Left kidney (tissue), 1 donor: ENCODE measurements at regions not wholly inside any gene's neighbourhood (a gene's known extent, or its start where the extent isn't known, plus 50 kb on each side); places are given as distances from the start of the nearest gene placed in this dataset.

Source experiments
- DNase-seq: peaks from one replicate; pipeline ENCODE4 v3.0.0-alpha.2; 2013

DNA sequence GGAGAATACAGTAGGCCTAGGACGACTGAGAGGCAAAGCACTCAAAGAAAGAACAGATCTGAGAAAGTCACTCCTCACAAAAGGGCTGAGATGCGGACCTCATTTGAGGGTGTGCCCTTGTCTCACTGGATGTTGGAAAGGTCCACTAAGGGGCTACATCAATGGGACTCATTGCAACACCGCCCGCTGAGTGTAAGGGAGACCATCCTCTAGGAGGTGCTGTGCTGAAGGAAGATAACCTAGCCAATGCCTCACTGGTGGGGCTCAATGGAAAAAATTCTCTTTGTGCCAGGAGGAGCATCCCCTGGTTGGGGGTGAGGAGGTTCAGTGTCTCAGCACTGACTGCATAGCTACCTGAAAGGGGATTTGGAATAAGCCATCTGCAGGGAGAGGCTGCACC is 758.7 kb upstream of the CELF2 start:
- DNase-seq, result no peak

DNA sequence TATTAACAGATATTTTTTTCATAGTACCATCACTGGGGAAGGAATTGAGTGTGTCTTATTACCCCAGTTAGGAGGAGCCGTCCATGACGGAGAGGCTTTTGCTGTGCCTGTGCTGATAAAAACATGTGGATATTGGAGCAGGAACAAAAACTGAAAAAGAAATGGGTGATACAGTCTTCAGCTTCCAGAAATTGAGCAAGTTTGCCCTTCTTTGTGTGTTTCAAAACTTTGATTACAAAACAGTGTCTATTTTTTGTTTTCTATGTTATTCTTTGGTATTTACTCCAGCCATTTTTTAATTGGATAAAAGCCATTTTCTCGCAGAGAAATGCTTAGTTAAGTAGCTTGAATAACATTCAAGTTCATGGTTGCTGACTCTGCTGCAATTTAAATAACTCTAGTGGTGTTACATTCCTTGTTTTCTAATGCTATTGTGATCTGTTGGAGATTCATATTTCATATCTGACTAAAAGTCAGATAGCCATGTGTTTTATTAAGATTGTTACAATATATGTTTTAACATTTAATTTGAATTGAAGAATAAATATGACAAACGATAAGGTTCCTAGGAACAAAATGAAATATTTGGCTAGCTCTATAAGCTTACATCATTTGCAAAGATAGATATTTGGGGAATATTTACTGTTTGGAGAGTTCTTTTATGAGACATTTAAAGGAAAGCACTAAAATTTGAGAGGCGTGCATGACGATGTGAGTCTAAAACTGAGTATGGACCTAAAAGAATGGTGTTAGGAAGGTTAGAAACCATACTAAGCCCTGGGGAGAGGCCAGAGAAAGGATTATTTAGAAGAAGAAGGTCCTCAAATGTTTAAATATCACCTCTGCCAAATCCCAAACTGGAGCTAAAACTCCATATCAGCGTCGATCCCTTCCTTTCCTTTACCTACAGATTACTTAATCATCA is 747.3 kb upstream of the CELF2 start:
- no peak for DNase-seq

DNA sequence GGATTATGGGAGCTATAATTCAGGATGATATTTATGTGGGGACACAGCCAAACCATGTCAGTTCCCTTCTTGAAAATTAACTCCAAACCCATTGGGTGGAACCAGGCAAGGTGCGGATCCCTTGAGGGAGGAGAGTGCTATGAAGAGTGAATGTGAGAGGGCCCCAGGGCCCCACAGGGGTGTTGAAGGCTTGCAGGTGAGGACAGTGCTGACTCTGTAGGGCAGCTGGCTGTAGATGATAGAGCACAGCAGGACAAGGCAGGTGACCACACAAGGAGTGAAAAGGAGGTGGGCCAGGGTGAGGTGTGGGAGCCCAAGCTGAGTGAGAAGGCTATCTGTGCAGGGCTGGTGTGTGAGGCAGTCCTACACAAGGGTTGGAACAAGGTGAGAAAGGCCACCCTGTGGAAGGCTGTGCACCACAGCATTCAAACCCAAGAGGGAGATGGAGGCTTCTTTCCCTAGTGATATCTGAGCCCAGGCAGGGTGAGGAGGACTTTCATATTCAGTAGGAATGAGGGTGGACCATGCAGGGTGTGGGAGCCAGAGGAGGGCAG is 746.0 kb upstream of the CELF2 start:
- no peak for DNase-seq

DNA sequence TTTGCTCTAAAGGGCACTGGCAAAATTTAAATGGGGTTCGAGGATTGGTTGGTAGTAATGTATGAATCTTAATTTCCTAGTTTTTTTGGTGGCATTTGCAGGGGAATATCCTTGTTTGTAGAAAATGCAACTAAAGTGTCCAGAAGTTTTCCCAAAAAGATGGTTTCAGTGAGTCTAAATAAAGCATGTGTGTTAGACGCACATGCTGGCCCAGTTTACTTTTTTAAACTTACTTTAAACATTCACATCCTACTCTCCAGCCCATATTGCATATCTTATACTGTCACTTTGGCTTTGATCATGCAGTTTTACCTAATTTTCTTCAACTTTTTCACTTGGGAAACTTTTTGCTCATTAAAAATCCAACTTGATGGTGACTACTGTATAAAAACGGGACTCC is 744.0 kb upstream of the CELF2 start:
- DNase-seq, result no peak

DNA sequence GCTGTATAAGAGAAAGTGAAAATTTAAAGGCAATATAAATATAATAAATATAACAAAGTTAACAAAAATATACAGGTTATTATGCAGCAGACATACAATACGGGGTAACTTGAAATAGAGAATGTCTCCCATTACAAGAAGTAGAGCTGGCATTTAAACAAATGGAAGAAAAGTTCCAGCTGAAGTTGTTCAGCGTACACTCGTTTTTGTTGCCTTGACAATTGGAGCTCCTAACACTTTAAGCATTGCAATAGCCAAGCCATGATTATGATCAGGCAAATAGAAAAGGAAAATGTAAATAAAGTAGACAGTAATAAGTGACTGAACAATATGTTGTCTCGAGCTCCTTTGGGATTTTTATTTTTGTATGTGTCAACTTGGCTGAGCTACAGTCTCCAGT is 737.8 kb upstream of the CELF2 start:
- DNase-seq, result no peak

DNA sequence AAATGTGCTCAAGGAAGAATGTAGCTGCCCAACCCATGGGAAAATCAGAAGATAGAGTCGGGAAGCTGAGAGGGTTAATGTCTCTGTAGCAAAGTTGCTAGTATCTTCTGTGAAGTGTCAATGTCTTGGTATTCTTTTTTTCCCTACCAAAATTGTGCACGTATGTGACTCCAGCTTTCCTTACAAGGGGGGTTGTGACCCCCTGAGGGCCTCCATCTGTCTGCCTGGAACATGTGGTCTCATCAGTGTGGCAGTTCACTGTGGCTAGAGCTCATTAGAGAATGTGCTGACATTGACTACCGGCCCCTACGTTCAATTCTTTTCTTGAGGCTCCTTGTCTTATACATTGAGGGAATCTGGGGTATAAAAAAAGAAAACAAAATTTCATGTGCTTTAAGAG is 725.2 kb upstream of the CELF2 start:
- no peak for DNase-seq

DNA sequence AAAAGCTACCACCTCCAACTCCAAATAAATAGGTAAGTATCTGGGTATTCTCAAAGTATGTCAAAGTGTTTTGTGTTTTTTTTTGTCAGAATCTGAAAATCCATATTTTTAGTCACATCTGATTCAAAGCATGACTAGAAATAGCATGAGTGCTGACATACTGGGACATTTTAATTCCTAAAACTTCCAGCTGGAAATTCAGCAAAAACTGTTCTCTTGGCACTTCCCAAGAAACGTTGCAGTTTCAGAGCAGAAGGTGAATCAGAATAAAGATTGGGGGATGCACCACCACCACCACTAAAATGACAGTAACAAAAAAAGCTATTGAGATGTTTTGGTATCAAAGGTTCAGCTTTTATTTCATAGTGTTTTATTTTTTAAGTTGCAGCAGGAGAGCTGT is 724.6 kb upstream of the CELF2 start:
- DNase-seq, result no peak

DNA sequence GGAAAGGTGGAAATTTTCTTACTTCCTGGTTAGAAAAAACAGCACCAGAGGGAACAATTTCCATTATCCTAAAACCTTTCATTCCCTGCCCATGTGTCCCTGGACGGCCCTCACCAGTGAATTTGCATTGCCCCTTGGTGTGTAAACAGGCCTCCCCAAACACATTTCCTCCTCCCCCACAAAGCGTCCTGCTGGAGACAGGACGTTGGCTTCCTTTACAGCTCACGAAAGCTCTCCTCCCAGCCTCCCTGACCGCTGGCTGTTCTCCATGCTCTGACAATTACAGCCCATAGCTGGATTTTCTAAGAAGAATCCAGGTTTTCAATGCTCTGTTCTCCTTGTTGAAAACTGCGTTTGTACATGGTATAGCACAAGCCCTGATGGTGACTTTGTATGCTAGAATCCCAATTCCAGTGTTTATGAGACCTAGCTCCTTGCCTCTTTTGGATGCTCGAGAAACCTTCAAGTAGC is 724.2 kb upstream of the CELF2 start:
- peak; percentile 33 for DNase-seq

DNA sequence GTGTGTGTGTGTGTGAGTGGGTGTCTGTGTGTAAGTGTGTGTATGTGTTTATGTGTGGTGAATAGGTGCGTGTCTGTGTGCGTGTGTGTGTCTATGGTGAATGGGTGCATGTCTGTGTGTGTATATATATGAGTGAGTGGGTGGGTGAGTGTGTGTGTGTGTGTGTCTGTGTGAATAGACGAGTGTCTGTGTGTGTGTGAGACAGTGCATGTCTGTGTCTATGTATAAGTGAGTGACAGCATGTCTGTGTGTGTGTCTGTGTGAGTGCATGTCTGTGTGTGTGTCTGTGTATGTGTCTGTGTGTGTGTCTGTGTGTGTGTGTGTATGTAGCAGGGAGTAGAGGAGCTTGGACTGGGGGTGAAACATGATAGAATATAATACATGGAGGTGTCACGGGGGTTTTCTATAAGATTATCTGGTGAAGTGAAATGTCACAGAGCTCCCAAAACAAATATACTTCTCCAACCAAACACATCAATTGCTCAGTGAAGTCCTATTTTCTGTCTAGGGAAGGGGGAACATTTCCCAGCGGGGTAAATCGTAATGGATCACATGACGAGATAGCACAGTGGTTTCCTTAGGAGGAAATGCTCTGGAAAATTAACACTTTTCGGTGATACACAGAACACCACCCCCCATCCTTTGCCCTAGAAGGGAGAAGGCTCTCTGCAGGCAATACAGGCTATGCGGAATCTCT is 723.3 kb upstream of the CELF2 start:
- DNase-seq, result no peak

DNA sequence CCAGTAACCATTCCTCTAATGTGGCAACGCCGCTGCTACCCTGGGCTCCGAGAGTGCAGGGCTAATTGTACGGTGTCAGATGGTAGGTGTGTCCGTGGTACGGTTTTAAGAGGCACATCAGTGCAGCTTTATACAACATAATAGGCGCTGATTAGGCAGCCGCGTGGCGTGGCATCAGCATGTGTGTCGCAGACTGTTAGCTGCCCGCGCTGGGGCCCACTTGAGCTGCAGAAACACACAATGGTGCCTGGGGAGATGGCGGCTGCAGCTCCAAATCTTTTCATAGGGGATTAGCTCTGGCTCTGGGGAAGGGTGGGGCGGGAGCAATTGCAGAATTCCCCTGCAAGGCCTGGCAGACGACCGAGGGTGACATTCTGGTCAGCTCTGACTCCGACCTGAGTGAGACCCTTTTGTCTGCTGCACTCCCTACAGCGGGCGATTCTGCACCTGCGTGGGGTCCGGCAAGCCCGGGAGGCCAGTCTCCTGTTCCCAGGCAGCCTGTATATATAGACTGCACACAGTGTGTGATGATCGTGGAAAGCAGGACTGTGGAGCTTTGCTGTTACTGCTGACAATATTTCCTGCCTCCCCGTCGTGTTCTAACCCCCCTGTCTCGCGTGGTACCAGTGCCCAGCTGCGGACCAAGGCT is 722.7 kb upstream of the CELF2 start:
- no peak for DNase-seq

DNA sequence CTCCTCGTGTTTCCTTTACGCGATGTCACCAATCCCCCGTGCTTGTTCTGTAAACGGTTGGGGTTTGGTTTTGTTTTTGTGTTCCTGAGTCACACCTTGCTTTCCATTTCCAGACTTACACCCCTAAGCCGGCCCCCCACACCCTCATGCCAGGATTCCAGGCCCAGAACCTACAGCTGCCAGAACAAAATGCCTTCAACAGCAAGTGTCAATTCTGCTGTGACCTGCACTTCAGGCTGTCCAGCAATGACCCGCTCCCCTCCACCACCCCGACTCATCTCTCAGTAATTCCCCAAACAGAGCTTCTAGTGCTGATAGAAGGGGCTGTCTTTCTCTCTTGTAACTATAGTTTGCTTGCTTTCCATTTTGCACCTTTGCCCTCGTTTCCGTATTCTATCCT is 722.1 kb upstream of the CELF2 start:
- DNase-seq, result no peak

DNA sequence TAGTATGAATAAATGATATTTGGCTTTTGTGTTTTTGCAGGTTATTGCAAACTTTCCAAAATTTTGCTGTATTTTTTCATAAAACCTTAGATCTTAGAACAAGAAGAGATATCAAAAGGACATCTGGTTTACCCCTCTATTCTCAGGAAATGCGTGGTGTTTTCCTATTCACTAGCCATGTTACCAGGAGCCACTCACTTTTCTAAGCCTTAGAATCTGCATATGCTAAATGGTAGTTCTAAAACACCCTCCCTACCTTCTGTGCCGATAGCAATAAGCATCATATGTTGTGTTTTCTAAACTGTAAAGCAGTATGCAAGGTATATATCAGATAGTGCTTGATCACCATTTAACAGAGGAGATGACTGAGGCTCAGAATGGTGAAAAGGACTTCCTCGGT is 715.0 kb upstream of the CELF2 start:
- DNase-seq, result no peak

DNA sequence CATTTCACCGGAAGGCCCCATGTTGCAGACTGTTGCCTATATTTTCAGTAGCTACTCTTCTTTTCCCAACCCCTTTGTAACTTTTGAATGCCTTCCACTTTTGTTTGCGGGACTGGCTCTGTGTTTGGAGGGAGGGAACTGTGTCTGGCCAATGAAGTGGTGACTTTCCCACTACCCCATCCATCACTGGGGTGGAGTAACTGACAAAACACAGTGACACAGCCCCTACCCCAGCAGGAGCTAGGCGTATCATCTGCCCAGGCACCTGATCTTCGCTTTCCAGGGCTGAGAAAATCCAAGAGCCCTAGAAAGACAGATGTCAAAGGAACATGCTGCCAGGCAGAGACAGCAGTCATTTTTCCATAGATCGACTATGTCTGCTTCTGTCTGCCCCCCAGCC is 710.6 kb upstream of the CELF2 start:
- DNase-seq, result no peak

DNA sequence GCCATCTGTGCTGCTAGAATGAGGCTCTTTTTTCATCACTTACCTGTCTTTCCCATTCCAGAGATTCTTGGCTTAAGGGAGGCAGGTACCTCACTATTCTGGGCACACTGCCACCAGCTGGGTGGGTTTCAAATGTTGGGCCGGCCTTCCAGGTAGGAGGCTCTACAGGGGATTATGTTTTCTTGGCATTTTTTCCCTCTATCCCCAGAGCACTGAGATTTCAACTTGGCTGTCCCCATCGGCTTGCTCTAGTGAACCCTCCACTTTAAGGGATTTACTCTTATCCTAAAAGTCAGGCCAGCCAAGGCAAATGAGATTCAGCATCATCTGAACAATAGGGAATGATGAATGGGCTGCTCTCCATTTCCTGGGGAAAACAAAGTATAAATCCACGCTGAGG is 710.1 kb upstream of the CELF2 start:
- no peak for DNase-seq

DNA sequence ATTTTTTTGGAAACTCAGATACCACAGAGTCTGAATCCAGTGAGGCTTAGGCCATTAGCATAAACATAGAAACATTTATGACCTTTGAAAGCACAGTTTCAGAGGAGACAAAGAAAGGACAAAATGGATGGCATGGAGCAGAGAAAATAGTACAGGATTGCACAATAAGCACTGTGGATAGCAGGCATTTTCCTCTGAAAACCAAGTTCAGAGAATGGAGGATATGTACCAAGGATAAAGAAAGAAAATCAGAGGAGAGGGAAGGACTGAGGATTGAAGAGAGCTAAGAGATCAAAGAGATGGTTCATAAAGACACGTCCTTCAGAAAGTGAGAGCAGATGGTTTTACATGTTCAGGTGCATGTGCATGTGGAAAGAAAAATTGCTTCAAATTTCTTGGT is 707.2 kb upstream of the CELF2 start:
- DNase-seq, result no peak

DNA sequence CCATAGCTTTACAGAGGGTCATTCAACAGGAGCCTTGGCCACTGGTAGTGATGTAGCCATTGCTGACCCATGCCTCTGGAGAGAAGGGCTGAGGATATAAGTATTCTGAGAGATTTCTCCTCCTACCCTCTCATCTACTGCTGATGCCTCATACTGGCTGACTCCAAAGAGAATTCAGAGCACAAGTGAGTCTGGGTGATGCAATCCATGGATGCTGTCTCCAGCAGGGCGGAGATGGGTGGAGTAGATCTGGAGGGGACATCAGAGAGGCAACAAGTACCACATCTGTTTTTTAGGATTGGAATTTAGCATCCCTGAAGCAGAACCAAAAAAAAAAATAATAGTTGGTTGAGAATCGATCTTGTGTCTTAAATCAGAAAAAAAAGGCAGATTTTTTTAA is 705.7 kb upstream of the CELF2 start:
- no peak for DNase-seq

DNA sequence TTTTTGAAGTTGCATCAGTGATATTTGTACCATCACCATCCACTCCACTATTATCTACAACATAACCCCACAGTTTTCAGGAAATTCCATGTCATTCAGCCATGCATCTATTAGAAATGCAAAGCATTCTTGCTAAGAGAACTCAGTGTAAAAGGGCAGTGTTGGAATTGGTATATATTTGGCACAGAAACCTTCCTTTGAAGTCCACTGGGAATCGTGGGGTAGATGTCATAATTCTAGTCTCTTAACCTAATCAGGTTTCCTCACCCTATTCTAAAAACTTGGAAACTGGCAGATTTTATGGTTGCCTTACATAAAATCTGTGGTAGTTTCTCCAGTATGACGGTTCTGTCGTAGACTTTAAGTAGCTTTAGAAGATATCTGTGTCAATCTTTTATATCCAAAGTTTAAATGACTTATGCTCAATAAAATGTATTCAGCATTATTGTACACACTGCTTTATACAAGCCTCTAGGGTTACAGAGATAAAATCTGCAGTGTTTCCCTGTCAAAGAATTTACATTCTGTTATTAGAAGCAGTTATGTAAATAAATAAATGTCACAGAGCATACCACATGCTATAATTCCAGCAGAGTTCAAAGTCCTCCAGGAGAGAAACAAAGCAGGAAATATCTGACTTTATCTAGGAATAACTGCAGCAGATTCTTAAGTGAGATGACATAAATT is 704.4 kb upstream of the CELF2 start:
- DNase-seq, result no peak

DNA sequence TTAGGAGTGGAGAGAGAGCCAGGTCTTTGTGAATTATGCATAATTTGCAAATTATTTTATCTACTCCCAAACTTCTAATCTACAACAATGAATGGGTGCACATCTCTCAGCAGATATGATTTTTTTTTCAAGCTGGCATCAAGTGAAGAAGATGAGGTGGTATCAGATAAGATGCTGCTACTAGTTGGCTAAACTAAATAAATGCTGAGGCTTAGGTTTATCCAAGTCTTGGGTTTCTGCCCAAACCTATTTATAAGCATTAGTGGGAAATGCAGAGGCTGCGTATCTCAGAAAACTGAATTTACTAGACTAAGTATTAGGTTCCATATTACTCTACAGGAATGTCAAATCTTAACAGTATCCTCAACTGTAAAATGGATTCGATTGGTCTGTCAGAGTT is 703.0 kb upstream of the CELF2 start:
- DNase-seq, result no peak

DNA sequence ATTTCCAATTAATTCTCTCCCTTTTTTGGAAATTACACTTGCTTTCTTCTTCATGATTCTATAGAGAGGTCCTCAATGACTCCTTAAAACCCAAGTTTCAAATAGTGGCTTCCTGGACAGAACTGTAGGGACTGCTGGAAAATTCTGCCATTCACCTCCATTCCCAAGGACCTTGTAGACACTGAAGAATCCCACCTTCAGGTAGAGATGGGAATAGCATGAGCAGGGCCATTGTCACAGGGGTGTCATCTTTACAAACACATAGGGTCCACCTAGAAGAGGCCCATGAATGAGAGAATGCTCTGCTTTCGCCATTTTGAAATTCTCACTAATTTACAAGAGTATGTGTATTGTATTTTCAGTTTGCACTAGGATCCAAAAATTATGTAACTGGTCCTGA is 701.7 kb upstream of the CELF2 start:
- DNase-seq, result no peak

DNA sequence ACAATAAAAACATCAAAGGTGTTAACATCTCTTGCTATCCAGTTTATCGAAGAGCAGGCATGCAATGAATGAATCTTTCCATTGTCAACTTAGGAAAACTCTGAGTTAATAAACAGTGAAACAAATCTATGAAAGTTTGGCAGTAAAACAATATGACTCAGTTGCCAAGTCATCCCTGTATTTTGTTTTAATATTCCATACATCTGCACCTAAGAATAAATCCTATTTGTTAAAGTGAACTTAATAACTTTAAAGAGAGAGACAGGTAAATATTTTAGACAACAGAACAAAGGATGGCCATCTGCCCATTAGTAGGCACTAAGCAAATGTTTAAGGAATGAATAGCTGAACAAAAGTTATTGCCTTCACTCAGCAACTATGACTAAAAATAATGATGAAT is 700.5 kb upstream of the CELF2 start:
- no peak for DNase-seq

DNA sequence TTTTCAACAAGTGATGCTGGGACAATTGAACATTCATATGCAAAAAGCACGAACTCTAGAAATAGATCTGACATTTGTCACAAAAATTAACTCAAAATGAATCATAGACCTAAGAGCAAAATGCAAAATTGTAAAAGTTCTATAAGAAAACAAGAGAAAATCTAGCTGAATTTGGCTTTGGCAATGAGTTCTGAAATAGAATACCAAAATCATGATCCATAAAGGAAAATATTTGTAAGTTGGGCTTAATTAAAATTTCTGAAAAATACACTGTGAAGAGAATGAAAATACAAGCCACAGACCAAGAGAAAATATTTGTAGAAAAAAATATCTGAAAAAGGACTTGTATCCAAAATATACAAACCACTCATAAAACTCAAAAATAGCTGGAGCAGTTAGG is 698.8 kb upstream of the CELF2 start:
- no peak for DNase-seq

DNA sequence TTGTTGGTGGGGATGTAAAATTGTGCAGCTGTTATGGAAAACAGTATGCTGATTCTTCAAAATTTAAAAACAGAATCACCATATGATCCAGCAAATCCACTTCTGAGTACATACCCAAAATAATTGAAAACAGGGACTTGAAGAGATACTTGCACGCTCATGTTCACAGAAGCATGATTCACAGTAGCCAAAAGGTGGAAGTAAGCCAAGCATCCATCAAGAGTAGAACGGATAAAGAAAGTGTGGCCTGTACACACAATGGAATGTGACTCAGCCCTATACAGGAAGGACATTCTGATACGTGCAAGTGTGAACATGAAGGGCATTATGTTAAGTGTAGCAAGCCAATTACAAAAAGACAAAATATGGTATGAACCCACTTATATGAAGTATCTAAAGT is 696.7 kb upstream of the CELF2 start:
- no peak for DNase-seq
